Breast epithelium (tissue), 4 donors: ENCODE measurements at regions not wholly inside any gene's neighbourhood (a gene's known extent, or its start where the extent isn't known, plus 50 kb on each side); places are given as distances from the start of the nearest gene placed in this dataset.

ENCODE experiments used
- DNase-seq, 2 donors: peaks; one replicate each; pipeline ENCODE4 v3.0.0-alpha.2; 2019; ENCODE audit warnings: low spot score in 2 of 2
- H3K27ac ChIP-seq, 2 donors: fragments of 200-600 bp; sonication (generic) in 1 of 2; one replicate each; pipeline ENCODE4 v1.5.1; 2016 to 2019; ENCODE audit warnings: mild to moderate bottlenecking in 1 of 2
- H3K27me3 ChIP-seq, 2 donors: fragments of 200-600 bp; sonication (generic) in 1 of 2; one replicate each; pipeline versions ENCODE4 v1.5.1 to v1.6.0; 2017 to 2019; ENCODE audit warnings: control low read depth in 1 of 2, mild to moderate bottlenecking in 1 of 2
- H3K36me3 ChIP-seq: fragments of 200-600 bp; one replicate; pipeline ENCODE4 v1.5.1; 2019
- H3K4me1 ChIP-seq, 2 donors: fragments of 200-600 bp; sonication (generic); one replicate each; pipeline ENCODE4 v1.5.1; 2016 to 2019; ENCODE audit warnings: control low read depth in 1 of 2
- H3K4me3 ChIP-seq, 3 donors: fragments of 200-600 bp; sonication (generic); 1 replicate in 2 of 3; 2 replicates in 1 of 3; pipeline ENCODE4 v1.5.1; 2016 to 2019; ENCODE audit warnings: mild to moderate bottlenecking in 3 of 3, moderate library complexity in 2 of 3
- H3K9me3 ChIP-seq, 2 donors: fragments of 200-600 bp; sonication (generic) in 1 of 2; one replicate each; pipeline ENCODE4 v1.5.1; 2016 to 2019; ENCODE audit warnings: control low read depth in 1 of 2
- CTCF ChIP-seq, 3 donors: fragments of 450-650 bp; IDR thresholded peaks; one replicate each; pipeline ENCODE4 v1.5.1; 2016 to 2017; ENCODE audit warnings: antibody characterized with exemption in 3 of 3, mild to moderate bottlenecking in 3 of 3, moderate library complexity in 3 of 3
- POLR2A ChIP-seq: fragments of 450-650 bp; IDR thresholded peaks from one replicate; pipeline ENCODE4 v1.6.1; 2016; ENCODE audit warnings: antibody characterized with exemption, mild to moderate bottlenecking, moderate library complexity
- POLR2AphosphoS5 ChIP-seq, 3 donors: sonication (generic); formaldehyde crosslinking; IDR thresholded peaks; one replicate each; pipeline ENCODE4 v1.6.1; 2017; ENCODE audit warnings: antibody characterized with exemption in 3 of 3
- intact Hi-C: fragments of 100-400 bp; cut with DNase I; formaldehyde crosslinking; loops from one replicate; pipeline ENCODE4 v1.15.1; 2023; ENCODE audit warnings: low total_unique reads

GRCh38 chr21:19553919-19554615 lies 1150.5 kb upstream of the TMPRSS15 start:
- intact Hi-C loops = no loop called here

GRCh38 chr21:19557046-19557445 lies 1153.5 kb upstream of the TMPRSS15 start:
- Histone ChIP-seq H3K27me3 (no peaks in the 10 kb centered on the region), H3K27ac (no peak overlapping the region), H3K4me1 (no peaks in the 10 kb centered on the region), H3K9me3 (peaks cover 0 to 2% of the 10 kb centered on the region in 2 donors), H3K4me3 (no peak overlapping the region), H3K36me3 (no peaks in the 10 kb centered on the region)
- intact Hi-C loops = no loop called here
- DNase-seq = no peak
- TF ChIP-seq POLR2AphosphoS5 (IDR thresholded peaks at IDR 0.05) (no peak), CTCF (IDR thresholded peaks at IDR 0.05) (no peak), POLR2A (no peak)

More at GRCh38 chr21:19553919-19554615, 1150.5 kb upstream of the TMPRSS15 start:
- TF ChIP-seq POLR2A = no peak
- TF ChIP-seq CTCF (IDR thresholded peaks at IDR 0.05) = no peak
- TF ChIP-seq POLR2AphosphoS5 (IDR thresholded peaks at IDR 0.05) = no peak
- Histone ChIP-seq H3K27me3 (no peaks in the 10 kb centered on the region), H3K36me3 (no peaks in the 10 kb centered on the region), H3K27ac (no peak overlapping the region), H3K9me3 (peaks cover 0 to 10% of the 10 kb centered on the region in 2 donors), H3K4me1 (no peaks in the 10 kb centered on the region), H3K4me3 (no peak overlapping the region)
- DNase-seq = no peak

GRCh38 chr21:19557488-19557887 lies 1153.9 kb upstream of the TMPRSS15 start:
- no peak for DNase-seq
- no peaks in the 10 kb centered on the region for H3K4me1 ChIP-seq
- H3K4me3 ChIP-seq = no peak overlapping the region
- no peak for TF ChIP-seq POLR2A
- no peak for TF ChIP-seq POLR2AphosphoS5 (IDR thresholded peaks at IDR 0.05)
- no peak for TF ChIP-seq CTCF (IDR thresholded peaks at IDR 0.05)
- H3K9me3 ChIP-seq = no peaks in the 10 kb centered on the region
- intact Hi-C loops = no loop called here
- H3K36me3 ChIP-seq = no peaks in the 10 kb centered on the region
- no peaks in the 10 kb centered on the region for H3K27me3 ChIP-seq
- no peak overlapping the region for H3K27ac ChIP-seq

- Histone ChIP-seq H3K27me3 (no peaks in the 10 kb centered on the region), H3K27ac (no peak overlapping the region), H3K9me3 (no peaks in the 10 kb centered on the region), H3K4me3 (no peak overlapping the region), H3K4me1 (no peaks in the 10 kb centered on the region), H3K36me3 (no peaks in the 10 kb centered on the region)
- intact Hi-C loops = no loop called here
- DNase-seq = no peak
- no peak for TF ChIP-seq POLR2A
- TF ChIP-seq CTCF (IDR thresholded peaks at IDR 0.05) = no peak
- no peak for TF ChIP-seq POLR2AphosphoS5 (IDR thresholded peaks at IDR 0.05)
These were observed 1162.0 kb upstream of the TMPRSS15 start for GRCh38 chr21:19565587-19565986.

GRCh38 chr21:19566975-19567374 lies 1163.4 kb upstream of the TMPRSS15 start:
- no peaks in the 10 kb centered on the region for H3K4me1 ChIP-seq
- H3K36me3 ChIP-seq = no peaks in the 10 kb centered on the region
- no peak for DNase-seq
- H3K4me3 ChIP-seq = no peak overlapping the region
- H3K9me3 ChIP-seq = no peaks in the 10 kb centered on the region
- TF ChIP-seq POLR2A (no peak), CTCF (IDR thresholded peaks at IDR 0.05) (no peak), POLR2AphosphoS5 (IDR thresholded peaks at IDR 0.05) (no peak)
- no peaks in the 10 kb centered on the region for H3K27me3 ChIP-seq
- no peak overlapping the region for H3K27ac ChIP-seq
- intact Hi-C loops = no loop called here
